ENCODE measurements at regions not wholly inside any gene's neighbourhood (a gene's known extent, or its start where the extent isn't known, plus 50 kb on each side); places are given as distances from the start of the nearest gene placed in this dataset.

DNA sequence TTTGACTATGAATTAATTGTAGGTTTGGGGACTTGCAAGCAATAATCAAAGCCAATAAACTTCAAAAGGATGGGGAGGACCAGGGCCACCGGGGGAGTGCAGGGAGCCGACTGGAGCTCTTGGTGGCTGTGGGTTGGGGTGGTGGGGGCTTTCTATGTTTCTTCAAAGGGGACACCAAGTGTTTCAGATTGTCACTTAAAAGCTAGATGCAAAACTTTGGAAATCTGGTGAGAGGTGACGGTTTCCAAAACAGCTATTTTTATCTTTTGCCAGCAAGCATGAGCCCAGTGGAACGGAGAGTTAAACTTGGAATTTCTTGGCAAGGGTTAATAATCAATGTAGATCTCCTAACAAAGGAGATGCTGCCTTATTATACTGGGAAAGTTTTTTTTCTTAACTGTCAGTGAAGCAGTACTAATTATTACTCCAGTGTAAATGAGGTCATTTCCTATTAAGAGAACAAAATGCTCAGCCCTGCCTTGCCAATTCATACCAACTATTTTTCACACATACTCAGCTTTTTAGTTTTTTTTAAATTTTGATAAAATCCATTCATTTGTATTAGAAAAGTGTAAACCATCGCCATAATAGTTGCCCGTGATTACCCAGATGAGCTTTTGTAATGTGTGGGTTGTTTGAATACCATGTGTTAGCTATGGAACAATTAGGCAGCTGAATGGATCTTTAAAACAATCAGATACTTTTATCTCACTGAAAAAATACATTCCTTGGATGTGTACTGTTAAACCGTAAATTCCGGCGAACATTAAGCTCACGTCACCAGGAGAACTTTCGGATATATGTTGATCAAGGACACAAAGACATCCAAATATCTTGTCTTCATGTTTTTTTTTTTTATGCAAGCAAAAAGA is 95.9 kb upstream of the ZNF536 start:
- H3K9me3 Mint-ChIP-seq: peaks cover 19% of the 10 kb centered on the region
- peaks cover 19% of the 10 kb centered on the region for H3K27me3 Mint-ChIP-seq (ENCODE audit: low read depth, poor library complexity)
- no peak for DNase-seq
- H3K36me3 Mint-ChIP-seq (ENCODE audit: low read depth): peaks cover 6% of the 10 kb centered on the region
- TF ChIP-seq, protein P1, sequence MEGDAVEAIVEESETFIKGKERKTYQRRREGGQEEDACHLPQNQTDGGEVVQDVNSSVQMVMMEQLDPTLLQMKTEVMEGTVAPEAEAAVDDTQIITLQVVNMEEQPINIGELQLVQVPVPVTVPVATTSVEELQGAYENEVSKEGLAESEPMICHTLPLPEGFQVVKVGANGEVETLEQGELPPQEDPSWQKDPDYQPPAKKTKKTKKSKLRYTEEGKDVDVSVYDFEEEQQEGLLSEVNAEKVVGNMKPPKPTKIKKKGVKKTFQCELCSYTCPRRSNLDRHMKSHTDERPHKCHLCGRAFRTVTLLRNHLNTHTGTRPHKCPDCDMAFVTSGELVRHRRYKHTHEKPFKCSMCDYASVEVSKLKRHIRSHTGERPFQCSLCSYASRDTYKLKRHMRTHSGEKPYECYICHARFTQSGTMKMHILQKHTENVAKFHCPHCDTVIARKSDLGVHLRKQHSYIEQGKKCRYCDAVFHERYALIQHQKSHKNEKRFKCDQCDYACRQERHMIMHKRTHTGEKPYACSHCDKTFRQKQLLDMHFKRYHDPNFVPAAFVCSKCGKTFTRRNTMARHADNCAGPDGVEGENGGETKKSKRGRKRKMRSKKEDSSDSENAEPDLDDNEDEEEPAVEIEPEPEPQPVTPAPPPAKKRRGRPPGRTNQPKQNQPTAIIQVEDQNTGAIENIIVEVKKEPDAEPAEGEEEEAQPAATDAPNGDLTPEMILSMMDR (IDR thresholded peaks at IDR 0.05): no peak
- H3K27ac Mint-ChIP-seq: no peak overlapping the region
- peaks cover 21% of the 10 kb centered on the region for H3K4me1 Mint-ChIP-seq
- H3K4me3 Mint-ChIP-seq: no peak overlapping the region

DNA sequence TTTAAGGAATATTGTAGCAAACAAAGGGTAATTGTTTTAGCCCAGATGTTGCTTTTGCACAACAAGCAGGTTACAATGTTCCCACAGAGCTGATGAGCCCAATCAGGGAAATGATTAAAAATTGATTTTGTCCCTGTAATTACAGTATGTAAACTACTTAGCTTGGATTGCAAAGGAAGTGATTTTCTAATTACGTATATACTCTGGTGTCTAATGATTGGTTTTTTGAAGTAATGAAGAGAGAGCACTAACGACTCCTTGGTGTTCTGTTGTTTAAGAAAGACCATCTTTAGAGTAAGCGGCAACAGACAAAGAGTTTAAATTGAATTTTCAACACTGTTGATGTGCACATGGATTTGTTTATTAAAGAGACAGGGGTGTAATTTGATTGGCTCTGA is 95.3 kb upstream of the ZNF536 start:
- TF ChIP-seq, protein P1 (IDR thresholded peaks at IDR 0.05): no peak
- Mint-ChIP-seq H3K36me3 (ENCODE audit: low read depth) (peaks cover 6% of the 10 kb centered on the region), H3K27ac (no peak overlapping the region), H3K4me1 (peaks cover 23% of the 10 kb centered on the region), H3K4me3 (no peak overlapping the region), H3K9me3 (peaks cover 15% of the 10 kb centered on the region), H3K27me3 (ENCODE audit: low read depth, poor library complexity) (peaks cover 19% of the 10 kb centered on the region)
- DNase-seq: no peak

DNA sequence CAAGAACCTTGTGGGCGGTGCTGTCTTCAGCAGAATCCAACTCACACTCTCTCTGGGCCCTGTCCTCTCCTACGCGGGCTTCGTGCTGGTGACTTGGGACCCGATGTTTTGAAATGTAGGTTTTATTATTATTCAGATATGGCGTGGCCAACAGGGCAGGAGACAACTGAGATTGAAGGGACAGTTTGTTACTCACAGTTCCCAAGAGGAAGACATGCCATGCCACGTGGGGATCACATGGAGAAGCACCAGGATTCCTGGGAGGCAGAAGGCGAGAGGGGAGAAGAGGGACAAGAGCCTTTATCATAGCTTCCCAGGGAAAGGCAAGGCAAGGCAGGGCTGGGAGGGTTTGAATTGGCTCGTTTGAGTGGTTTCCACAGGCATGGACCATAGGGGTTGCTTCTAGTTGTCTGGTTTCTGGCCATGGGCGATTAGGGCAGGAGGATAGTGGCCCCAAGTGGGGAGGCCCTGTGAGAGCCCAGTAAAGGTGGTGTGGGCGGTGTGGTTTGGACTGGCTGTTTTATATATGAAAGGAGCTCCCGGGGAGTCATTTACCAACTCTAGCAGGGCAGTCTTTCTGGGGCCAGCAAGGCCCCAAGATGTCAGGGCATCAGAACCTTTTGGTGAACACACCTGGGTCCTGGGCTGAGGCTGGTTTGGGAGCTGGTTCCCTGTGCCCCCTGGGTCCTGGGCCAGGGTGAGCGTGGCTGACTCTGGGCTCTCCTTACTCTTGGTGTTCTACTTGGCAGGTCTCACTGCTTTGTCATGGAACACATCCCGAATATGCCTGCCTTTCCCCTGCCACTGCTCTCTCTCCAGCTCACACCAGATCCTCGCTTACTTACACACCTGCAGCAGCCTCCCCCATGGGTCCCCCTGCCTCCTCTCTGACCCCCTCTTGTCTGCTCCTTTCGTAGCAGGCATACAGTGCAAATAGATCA is 94.0 kb upstream of the ZNF536 start:
- H3K27me3 Mint-ChIP-seq (ENCODE audit: low read depth, poor library complexity): peaks cover 17% of the 10 kb centered on the region
- no peak overlapping the region for H3K27ac Mint-ChIP-seq
- peaks cover 5% of the 10 kb centered on the region for H3K9me3 Mint-ChIP-seq
- H3K4me3 Mint-ChIP-seq: no peak overlapping the region
- DNase-seq: no peak
- peaks cover 4% of the 10 kb centered on the region for H3K36me3 Mint-ChIP-seq (ENCODE audit: low read depth)
- H3K4me1 Mint-ChIP-seq: peaks cover 35% of the 10 kb centered on the region
- TF ChIP-seq, protein P1 (IDR thresholded peaks at IDR 0.05): no peak

DNA sequence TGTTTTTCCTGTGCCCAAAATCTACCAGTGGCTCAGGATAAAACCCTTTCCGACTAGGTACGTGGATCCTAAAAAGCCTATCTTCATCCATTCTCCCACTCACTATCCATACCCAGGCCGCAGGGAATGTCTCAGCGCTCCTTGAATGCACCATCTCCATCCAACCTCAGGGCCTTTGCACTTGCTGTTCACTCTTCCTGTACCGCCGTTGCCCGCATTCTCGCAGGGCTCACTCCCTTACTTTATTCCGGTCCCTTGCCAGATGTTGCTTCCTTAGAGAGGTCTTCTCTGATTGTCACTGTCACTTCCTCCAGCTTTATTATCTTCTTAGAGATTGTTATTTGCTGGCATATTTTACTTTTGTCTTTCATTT is 93.3 kb upstream of the ZNF536 start:
- DNase-seq: no peak
- Mint-ChIP-seq H3K36me3 (ENCODE audit: low read depth) (no peaks in the 10 kb centered on the region), H3K9me3 (no peaks in the 10 kb centered on the region), H3K4me1 (peaks cover 38% of the 10 kb centered on the region), H3K27me3 (ENCODE audit: low read depth, poor library complexity) (peaks cover 15% of the 10 kb centered on the region), H3K4me3 (no peak overlapping the region), H3K27ac (no peak overlapping the region)
- TF ChIP-seq, protein P1 (IDR thresholded peaks at IDR 0.05): no peak

DNA sequence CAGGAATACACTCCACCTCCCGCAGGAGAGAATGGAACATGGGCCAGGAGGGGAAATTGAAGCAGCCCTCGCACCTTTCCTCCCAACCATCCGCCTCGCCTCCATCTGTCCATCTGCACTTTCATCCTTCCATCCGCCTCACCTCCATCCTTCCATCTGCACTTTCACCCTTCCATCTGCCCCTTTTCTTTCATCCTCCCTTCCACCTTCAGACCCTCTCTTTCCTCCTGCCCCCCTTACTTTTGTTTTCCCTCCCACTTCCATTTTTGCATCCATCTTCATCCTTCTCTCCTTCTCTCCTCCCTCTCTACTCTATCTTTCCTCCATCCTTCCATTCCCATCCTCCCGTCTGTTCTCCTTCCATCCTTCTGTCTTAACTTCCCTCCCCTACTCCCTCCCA is 92.2 kb upstream of the ZNF536 start:
- DNase-seq: no peak
- H3K9me3 Mint-ChIP-seq: no peaks in the 10 kb centered on the region
- peaks cover 38% of the 10 kb centered on the region for H3K4me1 Mint-ChIP-seq
- TF ChIP-seq, protein P1 (IDR thresholded peaks at IDR 0.05): no peak
- H3K27me3 Mint-ChIP-seq (ENCODE audit: low read depth, poor library complexity): peaks cover 15% of the 10 kb centered on the region
- H3K36me3 Mint-ChIP-seq (ENCODE audit: low read depth): no peaks in the 10 kb centered on the region
- no peak overlapping the region for H3K27ac Mint-ChIP-seq
- no peak overlapping the region for H3K4me3 Mint-ChIP-seq
